MCF 10A (cell line): ENCODE measurements at regions not wholly inside any gene's neighbourhood (a gene's known extent, or its start where the extent isn't known, plus 50 kb on each side); places are given as distances from the start of the nearest gene placed in this dataset.

Source experiments
- BruUV-seq: library from RNA; stranded (reverse); fragments of 400-500 nt; replicated peaks from 2 replicates; lab custom pipeline; 2021; lab: Mats Ljungman, UMichigan
- CTCF ChIA-PET: fragments of 300-600 bp; sonication (Branson Sonifier 250); formaldehyde crosslinking; extraction: SDS; loops from one replicate; lab custom pipeline; 2021; ENCODE audit warnings: antibody characterized with exemption, inconsistent platforms; lab: Yijun Ruan, JAX
- POLR2A ChIA-PET: fragments of 300-600, 350-650 bp; sonication (Branson Sonifier 250); formaldehyde crosslinking; extraction: SDS; loops from one replicate; lab custom pipeline; 2020; ENCODE audit warnings: antibody characterized with exemption, inconsistent platforms; lab: Yijun Ruan, JAX
- DNase-seq: peaks from one replicate; pipeline ENCODE4 v3.0.0-alpha.2; 2018; ENCODE audit not compliant: unreplicated experiment
- H3K27ac Mint-ChIP-seq: one replicate; pipeline ENCODE4 v1.8.0; 2022; ENCODE audit warnings: mild to moderate bottlenecking, low read depth, mixed read lengths; ENCODE audit not compliant: unreplicated experiment
- H3K27me3 Mint-ChIP-seq: one replicate; pipeline ENCODE4 v1.8.0; 2022; ENCODE audit warnings: mixed read lengths; ENCODE audit not compliant: insufficient read depth, unreplicated experiment
- H3K36me3 Mint-ChIP-seq: one replicate; pipeline ENCODE4 v1.8.0; 2022; ENCODE audit warnings: mild to moderate bottlenecking, moderate library complexity, mixed read lengths; ENCODE audit not compliant: insufficient read depth, unreplicated experiment
- H3K4me1 Mint-ChIP-seq: one replicate; pipeline ENCODE4 v1.8.0; 2022; ENCODE audit warnings: mixed read lengths; ENCODE audit not compliant: insufficient read depth, unreplicated experiment
- H3K4me3 Mint-ChIP-seq: one replicate; pipeline ENCODE4 v1.8.0; 2022; ENCODE audit warnings: mild to moderate bottlenecking, moderate library complexity, mixed read lengths; ENCODE audit not compliant: unreplicated experiment
- H3K9me3 Mint-ChIP-seq: one replicate; pipeline ENCODE4 v1.8.0; 2022; ENCODE audit warnings: mixed read lengths; ENCODE audit not compliant: unreplicated experiment
- CTCF ChIP-seq: fragments of 200-600 bp; IDR thresholded peaks from one replicate; pipeline ENCODE4 v1.8.0; 2022; ENCODE audit warnings: antibody characterized with exemption, mild to moderate bottlenecking; ENCODE audit not compliant: unreplicated experiment
- intact Hi-C: fragments of 100-400 bp; cut with micrococcal nuclease; formaldehyde crosslinking; loops from 2 replicates; pipeline ENCODE4 v1.14.1; 2022

- Mint-ChIP-seq H3K4me1 (no peaks in the 10 kb centered on the region), H3K27me3 (peaks cover 71% of the 10 kb centered on the region), H3K27ac (no peak overlapping the region), H3K9me3 (no peaks in the 10 kb centered on the region), H3K4me3 (no peak overlapping the region), H3K36me3 (no peaks in the 10 kb centered on the region)
- no peak for TF ChIP-seq CTCF
- ChIA-PET CTCF (interaction anchor here (1.6 kb wide), 1 partner anchor 1194 kb away, joined by 3 read pairs; no protein-coding TSS in a partner anchor), POLR2A (no interaction called here)
- DNase-seq, result no peak
- intact Hi-C loops, result no loop called here
- no TSS peak for BruUV-seq
These were observed 73.0 kb downstream of the DIO3 start for GRCh38 chr14:101634202-101634849.

- intact Hi-C loops, result no loop called here
- TF ChIP-seq CTCF, result no peak
- Mint-ChIP-seq H3K4me3 (no peak overlapping the region), H3K27me3 (peaks cover 78% of the 10 kb centered on the region), H3K9me3 (no peaks in the 10 kb centered on the region), H3K4me1 (no peaks in the 10 kb centered on the region), H3K27ac (no peak overlapping the region), H3K36me3 (no peaks in the 10 kb centered on the region)
- ChIA-PET POLR2A (no interaction called here), CTCF (interaction anchor here (0.6 to 1.7 kb wide), 2 partner anchors 971 to 1195 kb away, joined by 3 to 4 read pairs; no protein-coding TSS in a partner anchor)
- no peak for DNase-seq
- BruUV-seq, result no TSS peak
These were observed 73.8 kb downstream of the DIO3 start for GRCh38 chr14:101634850-101635748.

- Mint-ChIP-seq H3K36me3 (no peaks in the 10 kb centered on the region), H3K4me3 (no peak overlapping the region), H3K4me1 (no peaks in the 10 kb centered on the region), H3K27ac (no peak overlapping the region), H3K9me3 (no peaks in the 10 kb centered on the region), H3K27me3 (peaks cover 78% of the 10 kb centered on the region)
- DNase-seq, result no peak
- intact Hi-C loops, result no loop called here
- ChIA-PET CTCF (interaction anchor here (0.6 to 1.7 kb wide), 3 partner anchors 972 to 1247 kb away, joined by 3 to 4 read pairs (median 3); no protein-coding TSS in a partner anchor), POLR2A (no interaction called here)
- no TSS peak for BruUV-seq
- TF ChIP-seq CTCF, result no peak
These were observed 74.7 kb downstream of the DIO3 start for GRCh38 chr14:101635749-101636560.
